Loucy (cell line): ENCODE measurements at regions not wholly inside any gene's neighbourhood (a gene's known extent, or its start where the extent isn't known, plus 50 kb on each side); places are given as distances from the start of the nearest gene placed in this dataset.

Experiments used
- H2AFZ ChIP-seq: fragments of 200-600 bp; sonication (generic); 2 replicates; pipeline ENCODE4 v1.6.0; 2016; ENCODE audit warnings: antibody characterized with exemption, mild to moderate bottlenecking, low read length, moderate library complexity
- H3F3A ChIP-seq: fragments of 200-600 bp; 2 replicates; pipeline ENCODE4 v1.6.0; 2016; ENCODE audit warnings: antibody characterized with exemption, low read depth, mild to moderate bottlenecking
- H3K27me3 ChIP-seq: fragments of 200-600 bp; sonication (generic); 2 replicates; pipeline ENCODE4 v1.6.1; 2014; ENCODE audit warnings: low read length, mild to moderate bottlenecking; ENCODE audit not compliant: insufficient read depth, poor library complexity, severe bottlenecking
- H3K36me3 ChIP-seq: fragments of 200-600 bp; sonication (generic); 2 replicates; pipeline ENCODE4 v1.6.1; 2016; ENCODE audit warnings: low read length; ENCODE audit not compliant: insufficient read depth
- H3K4me1 ChIP-seq: fragments of 200-600 bp; sonication (generic); 2 replicates; pipeline ENCODE4 v1.5.1; 2014; ENCODE audit warnings: low read length, mild to moderate bottlenecking; ENCODE audit not compliant: insufficient read depth, poor library complexity, severe bottlenecking
- H3K4me2 ChIP-seq: fragments of 200-600 bp; sonication (generic); 2 replicates; pipeline ENCODE4 v1.6.0; 2014; ENCODE audit warnings: antibody characterized with exemption, low read length, low read depth, mild to moderate bottlenecking; ENCODE audit not compliant: poor library complexity, severe bottlenecking
- H3K4me3 ChIP-seq: fragments of 200-600 bp; sonication (generic); 2 replicates; pipeline ENCODE4 v1.5.1; 2014; ENCODE audit warnings: low read length, mild to moderate bottlenecking, mixed read lengths; ENCODE audit not compliant: poor library complexity, severe bottlenecking
- H3K79me2 ChIP-seq: fragments of 200-600 bp; sonication (generic); 2 replicates; pipeline ENCODE4 v1.6.1; 2014; ENCODE audit warnings: low read length; ENCODE audit not compliant: insufficient read depth
- H3K9ac ChIP-seq: fragments of 200-600 bp; sonication (generic); 2 replicates; pipeline ENCODE4 v1.6.0; 2014; ENCODE audit warnings: mild to moderate bottlenecking, low read depth, low read length, moderate library complexity; ENCODE audit not compliant: poor library complexity, severe bottlenecking
- H3K9me2 ChIP-seq: fragments of 200-600 bp; sonication (generic); replicated peaks from 2 replicates; pipeline ENCODE4 v1.6.1; 2016; ENCODE audit warnings: low read depth, low read length, mixed read lengths
- H3K9me3 ChIP-seq: fragments of 200-600 bp; sonication (generic); 2 replicates; pipeline ENCODE4 v1.6.1; 2014; ENCODE audit warnings: mild to moderate bottlenecking, antibody characterized with exemption, low read length, low read depth; ENCODE audit not compliant: insufficient read depth
- H4K20me1 ChIP-seq: fragments of 200-600 bp; sonication (generic); 2 replicates; pipeline ENCODE4 v1.6.0; 2014; ENCODE audit warnings: antibody characterized with exemption, low read length, mild to moderate bottlenecking; ENCODE audit not compliant: insufficient read depth, poor library complexity, severe bottlenecking
- EZH2phosphoT487 ChIP-seq: fragments of 200-600 bp; IDR thresholded peaks from 2 replicates; pipeline ENCODE4 v1.6.1; 2018; ENCODE audit warnings: antibody characterized with exemption, mild to moderate bottlenecking, moderate library complexity, borderline replicate concordance
- TF ChIP-seq, protein P1 (sequence below): fragments of 200-600 bp; sonication (generic); conservative IDR thresholded peaks from 2 replicates; pipeline ENCODE4 v1.5.1; 2014; ENCODE audit warnings: mild to moderate bottlenecking, antibody characterized with exemption, low read length

DNA sequence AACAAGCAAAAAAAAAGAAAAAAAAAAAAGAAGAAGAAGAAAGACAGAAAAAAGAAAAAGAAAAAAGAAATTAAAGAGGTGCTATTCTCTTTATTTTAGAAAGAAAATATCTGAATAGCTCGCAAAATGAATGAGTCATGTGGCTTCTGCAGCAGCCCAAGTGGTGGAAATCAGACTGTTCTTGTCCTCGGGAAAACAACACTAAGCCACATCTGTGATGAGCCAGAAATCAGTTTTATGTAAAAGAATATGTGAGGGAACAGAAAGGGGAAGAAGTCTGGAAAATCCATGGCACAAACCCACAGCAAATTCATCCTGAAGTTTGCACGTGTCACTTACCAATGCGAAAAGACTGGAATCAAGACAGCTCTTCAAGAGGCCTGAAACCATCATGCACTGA is 118.7 kb upstream of the GAS1 start:
- no peak overlapping the region for H3K4me3 ChIP-seq
- no peaks in the 10 kb centered on the region for H3K27me3 ChIP-seq
- H3K9me2 ChIP-seq: no peaks in the 10 kb centered on the region
- no peaks in the 10 kb centered on the region for H3K79me2 ChIP-seq
- no peaks in the 10 kb centered on the region for H3K4me1 ChIP-seq
- no peaks in the 10 kb centered on the region; the same call in 1 of the 2 replicates for H3K9me3 ChIP-seq
- no peak overlapping the region for H3K4me2 ChIP-seq
- no peak overlapping the region for H2AFZ ChIP-seq
- no peak for TF ChIP-seq EZH2phosphoT487
- TF ChIP-seq, protein P1, sequence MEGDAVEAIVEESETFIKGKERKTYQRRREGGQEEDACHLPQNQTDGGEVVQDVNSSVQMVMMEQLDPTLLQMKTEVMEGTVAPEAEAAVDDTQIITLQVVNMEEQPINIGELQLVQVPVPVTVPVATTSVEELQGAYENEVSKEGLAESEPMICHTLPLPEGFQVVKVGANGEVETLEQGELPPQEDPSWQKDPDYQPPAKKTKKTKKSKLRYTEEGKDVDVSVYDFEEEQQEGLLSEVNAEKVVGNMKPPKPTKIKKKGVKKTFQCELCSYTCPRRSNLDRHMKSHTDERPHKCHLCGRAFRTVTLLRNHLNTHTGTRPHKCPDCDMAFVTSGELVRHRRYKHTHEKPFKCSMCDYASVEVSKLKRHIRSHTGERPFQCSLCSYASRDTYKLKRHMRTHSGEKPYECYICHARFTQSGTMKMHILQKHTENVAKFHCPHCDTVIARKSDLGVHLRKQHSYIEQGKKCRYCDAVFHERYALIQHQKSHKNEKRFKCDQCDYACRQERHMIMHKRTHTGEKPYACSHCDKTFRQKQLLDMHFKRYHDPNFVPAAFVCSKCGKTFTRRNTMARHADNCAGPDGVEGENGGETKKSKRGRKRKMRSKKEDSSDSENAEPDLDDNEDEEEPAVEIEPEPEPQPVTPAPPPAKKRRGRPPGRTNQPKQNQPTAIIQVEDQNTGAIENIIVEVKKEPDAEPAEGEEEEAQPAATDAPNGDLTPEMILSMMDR: no peak
- H3F3A ChIP-seq: no peaks in the 10 kb centered on the region
- H3K36me3 ChIP-seq: no peaks in the 10 kb centered on the region
- no peaks in the 10 kb centered on the region for H4K20me1 ChIP-seq
- no peak overlapping the region for H3K9ac ChIP-seq

- Histone ChIP-seq H3F3A (no peaks in the 10 kb centered on the region), H3K4me2 (no peak overlapping the region), H2AFZ (no peak overlapping the region), H3K9me3 (no peaks in the 10 kb centered on the region; the same call in 1 of the 2 replicates), H3K36me3 (no peaks in the 10 kb centered on the region), H3K79me2 (no peaks in the 10 kb centered on the region), H3K4me1 (no peaks in the 10 kb centered on the region), H3K4me3 (no peak overlapping the region), H3K9ac (no peak overlapping the region), H3K27me3 (no peaks in the 10 kb centered on the region), H4K20me1 (no peaks in the 10 kb centered on the region), H3K9me2 (no peaks in the 10 kb centered on the region)
- TF ChIP-seq EZH2phosphoT487: no peak
- TF ChIP-seq, protein P1: no peak
Observed at GRCh38 chr9:87067426-87067825, 120.1 kb upstream of the GAS1 start.

GRCh38 chr9:87068177-87068840 is 121.0 kb upstream of the GAS1 start:
- H3K79me2 ChIP-seq: no peaks in the 10 kb centered on the region
- no peaks in the 10 kb centered on the region; the same call in 1 of the 2 replicates for H3K9me3 ChIP-seq
- H3K9me2 ChIP-seq: no peaks in the 10 kb centered on the region
- no peaks in the 10 kb centered on the region for H3K36me3 ChIP-seq
- H3K9ac ChIP-seq: no peak overlapping the region
- H3K27me3 ChIP-seq: no peaks in the 10 kb centered on the region
- no peak overlapping the region for H3K4me2 ChIP-seq
- no peak overlapping the region for H3K4me3 ChIP-seq
- no peaks in the 10 kb centered on the region for H3F3A ChIP-seq
- TF ChIP-seq, protein P1: no peak
- TF ChIP-seq EZH2phosphoT487: no peak
- no peaks in the 10 kb centered on the region for H3K4me1 ChIP-seq
- no peaks in the 10 kb centered on the region for H4K20me1 ChIP-seq
- no peak overlapping the region for H2AFZ ChIP-seq
